OCI-LY7 (cell line): ENCODE measurements at regions not wholly inside any gene's neighbourhood (a gene's known extent, or its start where the extent isn't known, plus 50 kb on each side); places are given as distances from the start of the nearest gene placed in this dataset.

ENCODE experiments used
- BruUV-seq: library from RNA; stranded (reverse); fragments of 400-500 nt; replicated peaks from 2 replicates; lab custom pipeline; 2021; lab: Mats Ljungman, UMichigan
- CTCF ChIA-PET: fragments of 300-600 bp; sonication (Branson Sonifier 250); formaldehyde crosslinking; loops from one replicate; lab custom pipeline; 2022; ENCODE audit warnings: antibody characterized with exemption; ENCODE audit not compliant: unreplicated experiment; lab: Charles Lee
- POLR2A ChIA-PET: fragments of 300-600 bp; sonication (Branson Sonifier 250); formaldehyde crosslinking; loops from one replicate; lab custom pipeline; 2022; ENCODE audit warnings: antibody characterized with exemption; lab: Charles Lee
- DNase-seq: peaks from one replicate; pipeline ENCODE4 v3.0.0-alpha.2; 2015; ENCODE audit warnings: low spot score
- H2AFZ ChIP-seq: fragments of 200-600 bp; sonication (generic), shearing (Covaris generic); 2 replicates; pipeline ENCODE4 v1.6.1; 2014; ENCODE audit warnings: mild to moderate bottlenecking, antibody characterized with exemption, low read length, moderate library complexity
- H3K27ac ChIP-seq: fragments of 200-600 bp; sonication (generic); 2 replicates; pipeline ENCODE4 v1.5.1; 2014; ENCODE audit warnings: mixed run types, low read depth, mild to moderate bottlenecking, moderate library complexity, low read length, inconsistent platforms; ENCODE audit not compliant: poor library complexity, severe bottlenecking
- H3K36me3 ChIP-seq: fragments of 200-600 bp; sonication (generic); 2 replicates; pipeline ENCODE4 v1.6.1; 2014; ENCODE audit warnings: mild to moderate bottlenecking, antibody characterized with exemption, low read length, moderate library complexity, mixed read lengths; ENCODE audit not compliant: insufficient read depth
- H3K4me1 ChIP-seq: fragments of 200-600 bp; sonication (generic); 2 replicates; pipeline ENCODE4 v1.5.1; 2014; ENCODE audit warnings: mild to moderate bottlenecking, low read length; ENCODE audit not compliant: insufficient read depth, poor library complexity, severe bottlenecking
- H3K4me2 ChIP-seq: fragments of 200-600 bp; sonication (generic); 2 replicates; pipeline ENCODE4 v1.6.1; 2014; ENCODE audit warnings: mild to moderate bottlenecking, low read length
- H3K4me3 ChIP-seq: fragments of 200-600 bp; sonication (generic); 2 replicates; pipeline ENCODE4 v1.5.1; 2014; ENCODE audit warnings: mild to moderate bottlenecking, low read depth, low read length; ENCODE audit not compliant: poor library complexity, severe bottlenecking
- H3K79me2 ChIP-seq: fragments of 200-600 bp; sonication (generic); 2 replicates; pipeline ENCODE4 v1.6.1; 2016; ENCODE audit warnings: low read depth, mild to moderate bottlenecking, low read length, moderate library complexity, mixed read lengths; ENCODE audit not compliant: insufficient read depth
- H3K9me2 ChIP-seq: fragments of 200-600 bp; sonication (generic); 2 replicates; pipeline ENCODE4 v1.6.1; 2016; ENCODE audit warnings: mild to moderate bottlenecking, low read length, mixed read lengths; ENCODE audit not compliant: insufficient read depth
- H3K9me3 ChIP-seq: fragments of 200-600 bp; sonication (generic); 2 replicates; pipeline ENCODE4 v1.6.1; 2014; ENCODE audit warnings: mild to moderate bottlenecking, mixed run types, low read length, mixed read lengths
- H4K20me1 ChIP-seq: fragments of 200-600 bp; sonication (generic); 2 replicates; pipeline ENCODE4 v1.6.1; 2014; ENCODE audit warnings: mild to moderate bottlenecking, antibody characterized with exemption, low read length, moderate library complexity, mixed read lengths; ENCODE audit not compliant: insufficient read depth
- EZH2phosphoT487 ChIP-seq: fragments of 200-600 bp; sonication (generic); IDR thresholded peaks from 2 replicates; pipeline ENCODE4 v1.6.1; 2018; ENCODE audit warnings: low read depth, borderline replicate concordance, mild to moderate bottlenecking, mixed run types, antibody characterized with exemption, low read length, moderate library complexity, mixed read lengths
- intact Hi-C: fragments of 100-400 bp; cut with micrococcal nuclease; formaldehyde crosslinking; loops from one replicate; pipeline ENCODE4 v1.10.0; 2022; ENCODE audit not compliant: unreplicated experiment
- TF ChIP-seq, protein P1 (sequence below): fragments of 200-600 bp; sonication (generic); conservative IDR thresholded peaks from 2 replicates; pipeline ENCODE4 v1.5.1; 2014; ENCODE audit warnings: mild to moderate bottlenecking, antibody characterized with exemption, low read length, moderate library complexity, mixed read lengths

DNA sequence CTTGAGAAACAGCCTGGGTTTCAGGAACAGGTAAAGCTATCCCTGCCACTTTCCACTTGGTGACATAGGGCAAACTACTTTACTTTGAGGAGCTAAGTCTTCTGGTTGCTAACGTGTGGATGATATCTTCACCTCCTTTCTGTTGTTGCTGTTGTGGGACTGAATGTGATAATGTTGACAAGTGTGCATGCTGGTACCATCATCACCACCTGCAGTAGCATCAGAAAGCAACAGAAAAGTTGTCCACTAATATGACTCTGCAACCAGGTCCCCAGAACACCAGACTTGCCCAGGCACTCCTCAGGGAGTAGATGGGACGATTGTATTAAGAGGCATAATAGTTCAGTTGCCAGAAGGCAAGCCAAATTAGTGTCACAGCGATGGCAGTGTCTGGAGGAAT lies 203.2 kb upstream of the MCTP2 start:
- H3K79me2 ChIP-seq = no peaks in the 10 kb centered on the region
- intact Hi-C loops = no loop called here
- no peaks in the 10 kb centered on the region for H4K20me1 ChIP-seq
- no TSS peak for BruUV-seq
- no peaks in the 10 kb centered on the region for H3K9me2 ChIP-seq
- H2AFZ ChIP-seq = no peak overlapping the region
- TF ChIP-seq, protein P1, sequence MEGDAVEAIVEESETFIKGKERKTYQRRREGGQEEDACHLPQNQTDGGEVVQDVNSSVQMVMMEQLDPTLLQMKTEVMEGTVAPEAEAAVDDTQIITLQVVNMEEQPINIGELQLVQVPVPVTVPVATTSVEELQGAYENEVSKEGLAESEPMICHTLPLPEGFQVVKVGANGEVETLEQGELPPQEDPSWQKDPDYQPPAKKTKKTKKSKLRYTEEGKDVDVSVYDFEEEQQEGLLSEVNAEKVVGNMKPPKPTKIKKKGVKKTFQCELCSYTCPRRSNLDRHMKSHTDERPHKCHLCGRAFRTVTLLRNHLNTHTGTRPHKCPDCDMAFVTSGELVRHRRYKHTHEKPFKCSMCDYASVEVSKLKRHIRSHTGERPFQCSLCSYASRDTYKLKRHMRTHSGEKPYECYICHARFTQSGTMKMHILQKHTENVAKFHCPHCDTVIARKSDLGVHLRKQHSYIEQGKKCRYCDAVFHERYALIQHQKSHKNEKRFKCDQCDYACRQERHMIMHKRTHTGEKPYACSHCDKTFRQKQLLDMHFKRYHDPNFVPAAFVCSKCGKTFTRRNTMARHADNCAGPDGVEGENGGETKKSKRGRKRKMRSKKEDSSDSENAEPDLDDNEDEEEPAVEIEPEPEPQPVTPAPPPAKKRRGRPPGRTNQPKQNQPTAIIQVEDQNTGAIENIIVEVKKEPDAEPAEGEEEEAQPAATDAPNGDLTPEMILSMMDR = no peak
- no peak for TF ChIP-seq EZH2phosphoT487
- DNase-seq = no peak
- no peak overlapping the region for H3K4me2 ChIP-seq
- ChIA-PET POLR2A (interaction anchor here (1.3 kb wide), 1 partner anchor 8 kb away, joined by 5 read pairs; no protein-coding TSS in a partner anchor), CTCF (no interaction called here)
- H3K27ac ChIP-seq = no peak overlapping the region
- no peak overlapping the region for H3K4me3 ChIP-seq
- no peaks in the 10 kb centered on the region for H3K36me3 ChIP-seq
- H3K4me1 ChIP-seq = no peaks in the 10 kb centered on the region
- no peaks in the 10 kb centered on the region for H3K9me3 ChIP-seq

DNA sequence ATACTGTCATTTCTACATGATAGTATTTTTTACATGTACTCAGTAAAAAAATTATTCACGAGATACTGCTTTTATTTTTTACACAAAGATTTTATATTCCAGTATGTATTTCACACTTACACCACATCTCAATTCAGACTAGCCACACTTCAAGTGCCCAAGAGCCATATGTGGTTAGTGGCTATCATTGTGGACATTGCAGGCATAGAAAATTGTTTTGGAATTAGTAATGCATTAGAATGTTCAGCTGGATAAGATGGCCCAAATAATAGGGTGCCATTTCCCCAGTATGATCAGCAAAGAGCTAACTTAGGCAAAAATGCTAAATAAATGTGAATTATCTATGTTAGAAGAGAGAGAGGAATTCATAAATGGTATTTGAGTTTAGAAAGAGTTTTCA lies 203.8 kb upstream of the MCTP2 start:
- Histone ChIP-seq H3K4me2 (no peak overlapping the region), H2AFZ (no peak overlapping the region), H3K9me3 (no peaks in the 10 kb centered on the region), H3K4me1 (no peaks in the 10 kb centered on the region), H3K4me3 (no peak overlapping the region), H3K36me3 (no peaks in the 10 kb centered on the region), H3K27ac (no peak overlapping the region), H3K79me2 (no peaks in the 10 kb centered on the region), H3K9me2 (no peaks in the 10 kb centered on the region), H4K20me1 (no peaks in the 10 kb centered on the region)
- DNase-seq = no peak
- BruUV-seq = no TSS peak
- intact Hi-C loops = no loop called here
- TF ChIP-seq, protein P1 = no peak
- TF ChIP-seq EZH2phosphoT487 = no peak
- ChIA-PET CTCF (no interaction called here), POLR2A (interaction anchor here (1.3 kb wide), 1 partner anchor 9 kb away, joined by 5 read pairs; no protein-coding TSS in a partner anchor)

DNA sequence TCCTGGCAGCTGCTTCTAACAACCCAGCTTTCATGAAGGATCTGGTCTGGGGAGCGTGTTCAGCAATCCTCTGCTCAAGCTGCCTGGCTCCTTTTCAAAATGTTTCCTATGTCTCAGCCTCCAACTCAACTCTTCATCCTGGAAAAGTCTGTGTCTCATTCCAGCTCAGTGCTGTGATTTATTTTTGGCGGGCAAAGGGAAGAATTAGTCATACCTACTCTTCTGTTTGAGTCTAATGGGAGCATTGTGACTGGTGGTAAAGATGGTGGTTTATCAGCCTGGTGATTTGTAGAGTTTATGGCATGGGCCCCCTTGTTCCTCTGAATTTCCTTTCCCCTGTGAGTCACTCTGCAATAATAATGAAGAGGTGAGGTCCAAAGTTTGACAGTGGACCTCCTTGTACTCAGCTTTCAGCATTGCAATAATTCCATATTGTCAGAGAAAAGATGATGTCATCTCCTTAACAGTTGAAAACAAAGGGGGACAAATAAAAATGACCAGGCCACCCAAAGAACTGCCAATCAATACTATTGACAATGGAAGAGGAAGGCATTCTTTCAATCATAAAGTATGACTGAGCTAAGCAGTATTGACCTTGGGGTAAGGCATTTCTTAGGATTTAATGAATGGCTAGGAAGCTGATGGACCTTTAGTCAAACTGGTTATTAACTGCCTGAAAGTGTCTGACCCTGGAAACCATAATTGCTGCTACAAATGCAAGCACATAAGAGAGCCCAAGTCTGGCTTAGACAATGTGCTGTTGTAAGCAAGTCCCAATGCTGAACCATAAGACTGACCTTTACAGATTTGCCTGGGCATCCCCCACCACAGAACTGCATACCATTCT lies 204.7 kb upstream of the MCTP2 start:
- intact Hi-C loops = no loop called here
- Histone ChIP-seq H3K36me3 (no peaks in the 10 kb centered on the region), H3K9me3 (no peaks in the 10 kb centered on the region), H3K27ac (no peak overlapping the region), H4K20me1 (no peaks in the 10 kb centered on the region), H3K4me2 (no peak overlapping the region), H3K9me2 (no peaks in the 10 kb centered on the region), H3K79me2 (no peaks in the 10 kb centered on the region), H3K4me1 (no peaks in the 10 kb centered on the region), H2AFZ (no peak overlapping the region), H3K4me3 (no peak overlapping the region)
- no TSS peak for BruUV-seq
- no peak for DNase-seq
- ChIA-PET CTCF (no interaction called here), POLR2A (interaction anchor here (1.3 kb wide), 1 partner anchor 10 kb away, joined by 5 read pairs; no protein-coding TSS in a partner anchor)
- no peak for TF ChIP-seq EZH2phosphoT487
